HCT116 (cell line): ENCODE measurements at regions not wholly inside any gene's neighbourhood (a gene's known extent, or its start where the extent isn't known, plus 50 kb on each side); places are given as distances from the start of the nearest gene placed in this dataset.

Experiments used
- ATAC-seq: fragments of 200-7000 bp; cut with Tn5 transposase; 2 replicates; pipeline ENCODE4 v1.9.1; 2020; ENCODE audit warnings: mild to moderate bottlenecking, moderate library complexity
- BruUV-seq: library from RNA; stranded (reverse); fragments of 400-500 nt; replicated peaks from 2 replicates; lab custom pipeline; 2021; lab: Mats Ljungman, UMichigan
- CTCF ChIA-PET: fragments of 300-600 bp; sonication (Branson Sonifier 250); formaldehyde crosslinking; loops from one replicate; lab custom pipeline; 2021; ENCODE audit warnings: antibody characterized with exemption; lab: Charles Lee
- POLR2A ChIA-PET: fragments of 300-600, 350-600 bp; sonication (Branson Sonifier 250); formaldehyde crosslinking; loops from one replicate; lab custom pipeline; 2021; ENCODE audit warnings: antibody characterized with exemption; lab: Charles Lee
- RAD21 ChIA-PET, 2 experiments: fragments of 300-600 bp; sonication (Branson Sonifier 250); formaldehyde crosslinking; loops; one replicate each; lab custom pipeline; 2023; ENCODE audit warnings: low total read pairs in 2 of 2; ENCODE audit not compliant: uncharacterized antibody in 2 of 2, unreplicated experiment in 2 of 2, low non-redundant PET in 1 of 2; lab: Charles Lee
- DNase-seq: peaks from one replicate; pipeline ENCODE4 v3.0.0-alpha.2; 2010; ENCODE audit warnings: low read depth, low spot score
- H2AFZ ChIP-seq: fragments of 200-600 bp; shearing (Covaris generic), sonication (generic); 2 replicates; pipeline ENCODE4 v1.6.1; 2017; ENCODE audit warnings: low read depth, mixed run types, mixed read lengths, antibody characterized with exemption, low read length; ENCODE audit not compliant: poor library complexity, severe bottlenecking
- H3K27ac ChIP-seq: 2 replicates; pipeline ENCODE4 v1.5.1; 2012; ENCODE audit warnings: low read depth, low read length
- H3K27me3 ChIP-seq: fragments of 200-600 bp; sonication (generic); 2 replicates; pipeline ENCODE4 v1.6.1; 2016; ENCODE audit warnings: mixed run types, low read length, mixed read lengths; ENCODE audit not compliant: insufficient read depth
- H3K36me3 ChIP-seq, 2 experiments: fragments of 200-500 bp in 1 of 2; fragments of 200-600 bp in 1 of 2; sonication (Bioruptor generic) in 1 of 2; sonication (generic) in 1 of 2; 2 replicates each; pipeline versions ENCODE4 v1.5.1 to v1.6.1; 2014 to 2016; ENCODE audit warnings: low read length in 2 of 2, inconsistent platforms in 1 of 2, mixed read lengths in 1 of 2, mixed run types in 1 of 2; ENCODE audit not compliant: insufficient read depth in 2 of 2, control insufficient read depth in 1 of 2
- H3K4me1 ChIP-seq, 2 experiments: fragments of 200-600 bp in 1 of 2; sonication (generic) in 1 of 2; 2 replicates each; pipeline versions ENCODE4 v1.5.1 to v1.6.1; 2012 to 2017; ENCODE audit warnings: low read length in 2 of 2, inconsistent platforms in 1 of 2, mild to moderate bottlenecking in 1 of 2, mixed read lengths in 1 of 2, mixed run types in 1 of 2, moderate library complexity in 1 of 2; ENCODE audit not compliant: insufficient read depth in 2 of 2, control insufficient read depth in 1 of 2
- H3K4me2 ChIP-seq: fragments of 200-600 bp; sonication (generic); 2 replicates; pipeline ENCODE4 v1.6.1; 2017; ENCODE audit warnings: mixed run types, low read length, mixed read lengths
- H3K4me3 ChIP-seq, 2 experiments: fragments of 200-600 bp in 1 of 2; sonication (generic) in 1 of 2; replicated peaks in 1 of 2; 2 replicates each; pipeline ENCODE4 v1.5.1; 2011 to 2016; ENCODE audit warnings: low read length in 2 of 2, control low read depth in 1 of 2, low read depth in 1 of 2, mild to moderate bottlenecking in 1 of 2, mixed read lengths in 1 of 2, mixed run types in 1 of 2
- H3K79me2 ChIP-seq: fragments of 200-600 bp; sonication (generic); 2 replicates; pipeline ENCODE4 v1.6.1; 2017; ENCODE audit warnings: mild to moderate bottlenecking, mixed run types, low read length, moderate library complexity, mixed read lengths; ENCODE audit not compliant: insufficient read depth
- H3K9ac ChIP-seq: fragments of 200-600 bp; sonication (generic); 2 replicates; pipeline ENCODE4 v1.6.1; 2016; ENCODE audit warnings: low read length, mixed read lengths
- H3K9me2 ChIP-seq: fragments of 200-600 bp; sonication (generic), shearing (Covaris generic); 2 replicates; pipeline ENCODE4 v1.6.1; 2017; ENCODE audit warnings: mixed run types, mild to moderate bottlenecking, moderate library complexity; ENCODE audit not compliant: insufficient read depth
- H3K9me3 ChIP-seq, 2 experiments: fragments of 200-500 bp in 1 of 2; fragments of 200-600 bp in 1 of 2; sonication (Bioruptor generic) in 1 of 2; sonication (generic) in 1 of 2; 2 replicates each; pipeline ENCODE4 v1.6.1; 2014 to 2017; ENCODE audit warnings: low read length in 2 of 2, mixed read lengths in 2 of 2, inconsistent platforms in 1 of 2, low read depth in 1 of 2, mild to moderate bottlenecking in 1 of 2, mixed run types in 1 of 2, moderate library complexity in 1 of 2; ENCODE audit not compliant: control insufficient read depth in 1 of 2, insufficient read depth in 1 of 2
- H4K20me1 ChIP-seq: fragments of 200-600 bp; sonication (generic), shearing (Covaris generic); 2 replicates; pipeline ENCODE4 v1.6.1; 2017; ENCODE audit warnings: mixed run types, mild to moderate bottlenecking, moderate library complexity; ENCODE audit not compliant: insufficient read depth
- CBX3 ChIP-seq: IDR thresholded peaks from 2 replicates; pipeline ENCODE4 v1.6.1; 2012; ENCODE audit warnings: low read depth
- CEBPB ChIP-seq: IDR thresholded peaks from 2 replicates; pipeline ENCODE4 v1.6.1; 2012; ENCODE audit warnings: low read depth
- EGR1 ChIP-seq: IDR thresholded peaks from 2 replicates; pipeline ENCODE4 v1.6.1; 2012; ENCODE audit warnings: low read depth
- ELF1 ChIP-seq: IDR thresholded peaks from 2 replicates; pipeline ENCODE4 v1.6.1; 2012; ENCODE audit warnings: low read depth, borderline replicate concordance
- EZH2 ChIP-seq: fragments of 200-600 bp; sonication (generic); IDR thresholded peaks from 2 replicates; pipeline ENCODE4 v1.6.1; 2017; ENCODE audit warnings: antibody characterized with exemption, mixed run types
- EZH2phosphoT487 ChIP-seq: fragments of 200-600 bp; IDR thresholded peaks from 2 replicates; pipeline ENCODE4 v1.6.1; 2018; ENCODE audit warnings: antibody characterized with exemption, borderline replicate concordance
- FOSL1 ChIP-seq: IDR thresholded peaks from 2 replicates; pipeline ENCODE4 v1.6.1; 2012; ENCODE audit warnings: low read depth
- JUND ChIP-seq: IDR thresholded peaks from 2 replicates; pipeline ENCODE4 v1.6.1; 2012
- POLR2AphosphoS5 ChIP-seq: IDR thresholded peaks from 2 replicates; pipeline ENCODE4 v1.6.1; 2011; ENCODE audit warnings: mild to moderate bottlenecking, low read depth, low read length, moderate library complexity
- SIN3A ChIP-seq: IDR thresholded peaks from 2 replicates; pipeline ENCODE4 v1.6.1; 2012; ENCODE audit warnings: low read depth
- SP1 ChIP-seq: IDR thresholded peaks from 2 replicates; pipeline ENCODE4 v1.6.1; 2012; ENCODE audit warnings: low read depth
- SRF ChIP-seq: IDR thresholded peaks from 2 replicates; pipeline ENCODE4 v1.6.1; 2012; ENCODE audit warnings: low read depth
- YY1 ChIP-seq: IDR thresholded peaks from 2 replicates; pipeline ENCODE4 v1.6.1; 2011; ENCODE audit warnings: low read length, low read depth, moderate library complexity, mild to moderate bottlenecking; ENCODE audit not compliant: insufficient replicate concordance; ENCODE audit errors: extremely low read depth
- ZFX ChIP-seq: fragments of 450-650 bp; IDR thresholded peaks from 2 replicates; pipeline ENCODE4 v1.6.1; 2017
- ZNF274 ChIP-seq: fragments of 200-500 bp; sonication (Bioruptor generic); IDR thresholded peaks from 2 replicates; pipeline ENCODE4 v1.6.1; 2014; ENCODE audit warnings: mild to moderate bottlenecking, low read depth, low read length, inconsistent platforms
- intact Hi-C: fragments of 100-400 bp; cut with micrococcal nuclease; formaldehyde crosslinking; loops from 2 replicates; pipeline ENCODE4 v1.10.0; 2022
- TF ChIP-seq, protein P1 (sequence below): IDR thresholded peaks from 2 replicates; pipeline ENCODE4 v1.6.1; 2012; ENCODE audit warnings: low read depth
- TF ChIP-seq, protein P2 (sequence below), 3 experiments: fragments of 200-600 bp in 1 of 3; sonication (generic) in 1 of 3; IDR thresholded peaks in 2 of 3; conservative IDR thresholded peaks in 1 of 3; 2 replicates each; pipeline ENCODE4 v1.5.1; 2012 to 2017; ENCODE audit warnings: low read depth in 2 of 3, low read length in 2 of 3, antibody characterized with exemption in 1 of 3, borderline replicate concordance in 1 of 3, control low read depth in 1 of 3, mild to moderate bottlenecking in 1 of 3, mixed read lengths in 1 of 3, mixed run types in 1 of 3, moderate library complexity in 1 of 3; ENCODE audit not compliant: insufficient read depth in 1 of 3
- TF ChIP-seq, protein P3 (sequence below): IDR thresholded peaks from 2 replicates; pipeline ENCODE4 v1.6.1; 2011; ENCODE audit warnings: mild to moderate bottlenecking, low read length, moderate library complexity; ENCODE audit not compliant: insufficient replicate concordance; ENCODE audit errors: extremely low read depth
- TF ChIP-seq, protein P4 (sequence below): IDR thresholded peaks from 2 replicates; pipeline ENCODE4 v1.6.1; 2012

DNA sequence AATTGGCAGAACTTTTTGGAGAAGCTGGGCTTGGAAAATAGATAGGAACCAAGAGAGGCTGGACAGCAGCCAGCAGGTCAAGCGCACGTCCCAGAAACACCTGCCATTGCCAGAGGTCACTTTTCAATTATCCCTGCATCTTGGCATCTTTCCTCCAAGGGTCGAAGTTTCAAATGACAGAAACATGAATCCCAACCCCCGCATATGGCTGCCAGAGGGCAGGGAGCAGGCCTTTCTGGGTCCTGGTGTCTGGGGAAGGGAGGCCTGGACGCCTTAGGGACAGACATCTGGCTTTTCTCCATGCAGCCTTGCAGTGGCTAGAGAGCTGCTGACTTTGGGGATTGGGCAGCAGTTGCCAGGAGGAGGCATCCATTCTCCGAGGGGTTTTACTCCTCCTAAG is 164.5 kb upstream of the TPM1 start:
- no peak for ATAC-seq
- H3K4me2 ChIP-seq = no peak overlapping the region
- no peak for TF ChIP-seq EZH2phosphoT487
- TF ChIP-seq YY1 = no peak
- TF ChIP-seq SP1 = no peak
- no peak for TF ChIP-seq CBX3
- TF ChIP-seq EGR1 = no peak
- TF ChIP-seq, protein P1, sequence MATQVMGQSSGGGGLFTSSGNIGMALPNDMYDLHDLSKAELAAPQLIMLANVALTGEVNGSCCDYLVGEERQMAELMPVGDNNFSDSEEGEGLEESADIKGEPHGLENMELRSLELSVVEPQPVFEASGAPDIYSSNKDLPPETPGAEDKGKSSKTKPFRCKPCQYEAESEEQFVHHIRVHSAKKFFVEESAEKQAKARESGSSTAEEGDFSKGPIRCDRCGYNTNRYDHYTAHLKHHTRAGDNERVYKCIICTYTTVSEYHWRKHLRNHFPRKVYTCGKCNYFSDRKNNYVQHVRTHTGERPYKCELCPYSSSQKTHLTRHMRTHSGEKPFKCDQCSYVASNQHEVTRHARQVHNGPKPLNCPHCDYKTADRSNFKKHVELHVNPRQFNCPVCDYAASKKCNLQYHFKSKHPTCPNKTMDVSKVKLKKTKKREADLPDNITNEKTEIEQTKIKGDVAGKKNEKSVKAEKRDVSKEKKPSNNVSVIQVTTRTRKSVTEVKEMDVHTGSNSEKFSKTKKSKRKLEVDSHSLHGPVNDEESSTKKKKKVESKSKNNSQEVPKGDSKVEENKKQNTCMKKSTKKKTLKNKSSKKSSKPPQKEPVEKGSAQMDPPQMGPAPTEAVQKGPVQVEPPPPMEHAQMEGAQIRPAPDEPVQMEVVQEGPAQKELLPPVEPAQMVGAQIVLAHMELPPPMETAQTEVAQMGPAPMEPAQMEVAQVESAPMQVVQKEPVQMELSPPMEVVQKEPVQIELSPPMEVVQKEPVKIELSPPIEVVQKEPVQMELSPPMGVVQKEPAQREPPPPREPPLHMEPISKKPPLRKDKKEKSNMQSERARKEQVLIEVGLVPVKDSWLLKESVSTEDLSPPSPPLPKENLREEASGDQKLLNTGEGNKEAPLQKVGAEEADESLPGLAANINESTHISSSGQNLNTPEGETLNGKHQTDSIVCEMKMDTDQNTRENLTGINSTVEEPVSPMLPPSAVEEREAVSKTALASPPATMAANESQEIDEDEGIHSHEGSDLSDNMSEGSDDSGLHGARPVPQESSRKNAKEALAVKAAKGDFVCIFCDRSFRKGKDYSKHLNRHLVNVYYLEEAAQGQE = no peak
- TF ChIP-seq ZNF274 = no peak
- no peak for TF ChIP-seq FOSL1
- TF ChIP-seq POLR2AphosphoS5 = no peak
- TF ChIP-seq, protein P2, sequence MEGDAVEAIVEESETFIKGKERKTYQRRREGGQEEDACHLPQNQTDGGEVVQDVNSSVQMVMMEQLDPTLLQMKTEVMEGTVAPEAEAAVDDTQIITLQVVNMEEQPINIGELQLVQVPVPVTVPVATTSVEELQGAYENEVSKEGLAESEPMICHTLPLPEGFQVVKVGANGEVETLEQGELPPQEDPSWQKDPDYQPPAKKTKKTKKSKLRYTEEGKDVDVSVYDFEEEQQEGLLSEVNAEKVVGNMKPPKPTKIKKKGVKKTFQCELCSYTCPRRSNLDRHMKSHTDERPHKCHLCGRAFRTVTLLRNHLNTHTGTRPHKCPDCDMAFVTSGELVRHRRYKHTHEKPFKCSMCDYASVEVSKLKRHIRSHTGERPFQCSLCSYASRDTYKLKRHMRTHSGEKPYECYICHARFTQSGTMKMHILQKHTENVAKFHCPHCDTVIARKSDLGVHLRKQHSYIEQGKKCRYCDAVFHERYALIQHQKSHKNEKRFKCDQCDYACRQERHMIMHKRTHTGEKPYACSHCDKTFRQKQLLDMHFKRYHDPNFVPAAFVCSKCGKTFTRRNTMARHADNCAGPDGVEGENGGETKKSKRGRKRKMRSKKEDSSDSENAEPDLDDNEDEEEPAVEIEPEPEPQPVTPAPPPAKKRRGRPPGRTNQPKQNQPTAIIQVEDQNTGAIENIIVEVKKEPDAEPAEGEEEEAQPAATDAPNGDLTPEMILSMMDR (IDR thresholded peaks at IDR 0.05 in 2 of 3, conservative IDR thresholded peaks at IDR 0.05 in 1 of 3; ENCODE audit: borderline replicate concordance in 1 of 3, insufficient read depth in 1 of 3, low read depth in 2 of 3, low read length in 2 of 3) = no peak
- TF ChIP-seq, protein P3, sequence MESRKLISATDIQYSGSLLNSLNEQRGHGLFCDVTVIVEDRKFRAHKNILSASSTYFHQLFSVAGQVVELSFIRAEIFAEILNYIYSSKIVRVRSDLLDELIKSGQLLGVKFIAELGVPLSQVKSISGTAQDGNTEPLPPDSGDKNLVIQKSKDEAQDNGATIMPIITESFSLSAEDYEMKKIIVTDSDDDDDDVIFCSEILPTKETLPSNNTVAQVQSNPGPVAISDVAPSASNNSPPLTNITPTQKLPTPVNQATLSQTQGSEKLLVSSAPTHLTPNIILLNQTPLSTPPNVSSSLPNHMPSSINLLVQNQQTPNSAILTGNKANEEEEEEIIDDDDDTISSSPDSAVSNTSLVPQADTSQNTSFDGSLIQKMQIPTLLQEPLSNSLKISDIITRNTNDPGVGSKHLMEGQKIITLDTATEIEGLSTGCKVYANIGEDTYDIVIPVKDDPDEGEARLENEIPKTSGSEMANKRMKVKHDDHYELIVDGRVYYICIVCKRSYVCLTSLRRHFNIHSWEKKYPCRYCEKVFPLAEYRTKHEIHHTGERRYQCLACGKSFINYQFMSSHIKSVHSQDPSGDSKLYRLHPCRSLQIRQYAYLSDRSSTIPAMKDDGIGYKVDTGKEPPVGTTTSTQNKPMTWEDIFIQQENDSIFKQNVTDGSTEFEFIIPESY = no peak
- TF ChIP-seq ZFX = no peak
- no peak for TF ChIP-seq CEBPB
- TF ChIP-seq EZH2 = no peak
- no peak for TF ChIP-seq ELF1
- TF ChIP-seq, protein P4, sequence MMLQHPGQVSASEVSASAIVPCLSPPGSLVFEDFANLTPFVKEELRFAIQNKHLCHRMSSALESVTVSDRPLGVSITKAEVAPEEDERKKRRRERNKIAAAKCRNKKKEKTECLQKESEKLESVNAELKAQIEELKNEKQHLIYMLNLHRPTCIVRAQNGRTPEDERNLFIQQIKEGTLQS = no peak
- no peak for TF ChIP-seq JUND
- TF ChIP-seq SRF = no peak
- no peak for TF ChIP-seq SIN3A
- TF ChIP-seq, all 23 proteins: peak for 0
- POLR2A ChIA-PET = no interaction called here
- no peak for DNase-seq
- RAD21 ChIA-PET = no interaction called here
- H2AFZ ChIP-seq = no peak overlapping the region
- no peaks in the 10 kb centered on the region for H3K4me1 ChIP-seq
- no peaks in the 10 kb centered on the region for H3K79me2 ChIP-seq
- H4K20me1 ChIP-seq = no peaks in the 10 kb centered on the region
- no peaks in the 10 kb centered on the region for H3K9me2 ChIP-seq
- intact Hi-C loops = no loop called here
- H3K27me3 ChIP-seq = no peaks in the 10 kb centered on the region
- BruUV-seq = no TSS peak
- CTCF ChIA-PET = no interaction called here
- no peaks in the 10 kb centered on the region for H3K9me3 ChIP-seq
- H3K27ac ChIP-seq = no peak overlapping the region
- H3K36me3 ChIP-seq = no peaks in the 10 kb centered on the region
- no peak overlapping the region for H3K4me3 ChIP-seq
- no peak overlapping the region for H3K9ac ChIP-seq
